Left cardiac atrium (tissue), 4 donors: ENCODE measurements at regions not wholly inside any gene's neighbourhood (a gene's known extent, or its start where the extent isn't known, plus 50 kb on each side); places are given as distances from the start of the nearest gene placed in this dataset.
"Not testable (repeated sequence)": the region's sequence is repeated elsewhere in the genome, so short reads cannot be mapped to it uniquely, and the experiment has no call there.

Source experiments
- ATAC-seq, 2 donors: fragments of 200-7000 bp; cut with Tn5 transposase; one replicate each; pipeline ENCODE4 v1.9.1; 2020; ENCODE audit warnings: mild to moderate bottlenecking in 2 of 2, moderate library complexity in 2 of 2
- DNase-seq: peaks from one replicate; pipeline ENCODE4 v3.0.0-alpha.2; 2020
- intact Hi-C, 2 donors: fragments of 100-400 bp; cut with DNase I; formaldehyde crosslinking; loops; one replicate each; pipeline versions ENCODE4 v1.14.1 to v1.15.1; 2022 to 2023
- donor health status: DM: no; HTN: yes; CAD: no.
- donor health status: DM: no; HTN: yes; CAD: no; lungs with severe emphysema.
- donor health status: DM: yes; HTN: yes; CAD: no.
- donor health status: Dilated cardiomyopathy.

GRCh38 chr16:25370541-25370940, 112.9 kb upstream of the ZKSCAN2 start:
- no peak for ATAC-seq
- intact Hi-C loops = no loop called here
- DNase-seq = no peak

- DNase-seq (no peak), ATAC-seq (no peak)
- intact Hi-C loops = no loop called here
These were observed 110.3 kb upstream of the ZKSCAN2 start for GRCh38 chr16:25367773-25368524.

GRCh38 chr16:25366078-25366477, 108.4 kb upstream of the ZKSCAN2 start:
- no peak for DNase-seq
- intact Hi-C loops = no loop called here
- no peak for ATAC-seq

GRCh38 chr16:25359516-25359915, 101.9 kb upstream of the ZKSCAN2 start:
- intact Hi-C loops, ATAC-seq, DNase-seq: not testable (repeated sequence)

GRCh38 chr16:25344006-25344405, 86.4 kb upstream of the ZKSCAN2 start:
- no peak for ATAC-seq
- intact Hi-C loops = no loop called here
- DNase-seq = no peak

GRCh38 chr16:25340973-25341372, 83.3 kb upstream of the ZKSCAN2 start:
- no peak for DNase-seq
- intact Hi-C loops = no loop called here
- no peak for ATAC-seq

GRCh38 chr16:25317732-25318316, 60.2 kb upstream of the ZKSCAN2 start:
- DNase-seq (no peak), ATAC-seq (no peak)
- intact Hi-C loops = no loop called here

GRCh38 chr16:25311950-25312349, 54.3 kb upstream of the ZKSCAN2 start:
- ATAC-seq = no peak
- no peak for DNase-seq
- intact Hi-C loops = no loop called here

- ATAC-seq (no peak), DNase-seq (no peak)
- intact Hi-C loops = no loop called here
These were observed 53.4 kb upstream of the ZKSCAN2 start for GRCh38 chr16:25311039-25311438.
